HG02852 (cell line): ENCODE measurements at regions not wholly inside any gene's neighbourhood (a gene's known extent, or its start where the extent isn't known, plus 50 kb on each side); places are given as distances from the start of the nearest gene placed in this dataset.
A peak's percentile ranks its signal among the peaks of the same experiment; 100 is the strongest.

Experiments
- ATAC-seq: cut with Tn5 transposase; IDR thresholded peaks from one replicate; pipeline ENCODE4 v1.9.1; 2021; ENCODE audit warnings: mild to moderate bottlenecking, moderate library complexity; ENCODE audit not compliant: unreplicated experiment

DNA sequence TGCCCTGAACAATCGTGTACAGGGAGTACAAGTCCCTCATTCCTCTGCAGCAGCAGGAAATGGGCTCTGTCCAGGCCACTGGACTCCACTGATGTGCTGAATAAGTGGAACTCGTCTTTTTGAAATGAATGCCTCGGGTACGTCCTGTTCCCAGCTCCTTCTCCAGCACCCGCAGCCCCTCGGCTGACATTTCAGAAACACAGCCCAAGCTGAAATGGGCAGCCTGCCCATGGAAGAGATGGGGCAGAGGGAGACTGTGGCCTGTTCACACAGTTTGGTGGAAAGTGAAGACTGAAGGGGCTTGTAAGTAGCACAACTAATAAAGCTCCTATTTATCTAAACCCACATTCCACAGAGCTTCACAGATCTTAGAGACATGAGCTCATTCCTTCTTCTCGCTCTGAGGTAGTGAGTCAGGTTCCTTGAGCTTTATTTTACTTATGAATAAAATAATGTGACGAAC lies 498.6 kb downstream of the TXNL1 start:
- ATAC-seq, result no peak

DNA sequence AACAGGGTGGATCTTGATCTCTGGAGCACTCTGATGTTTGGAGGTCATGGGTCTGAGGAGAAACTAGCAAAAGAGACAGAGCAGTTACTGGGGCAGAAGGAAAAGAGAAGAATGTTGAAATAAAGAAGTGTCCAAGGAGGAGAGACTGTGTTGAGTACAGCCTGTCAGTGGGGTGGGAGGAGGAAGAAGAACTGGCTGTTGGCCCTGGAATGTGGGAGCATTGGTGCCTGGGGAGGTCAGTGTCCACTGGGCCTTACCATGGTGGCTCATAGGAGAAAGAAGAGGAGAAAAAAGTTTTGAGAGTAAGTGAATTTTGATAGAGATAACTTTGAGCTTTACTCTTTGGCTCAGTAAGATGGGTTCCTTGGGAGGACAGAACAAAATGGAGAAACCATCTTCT lies 499.0 kb downstream of the TXNL1 start:
- ATAC-seq, result no peak

DNA sequence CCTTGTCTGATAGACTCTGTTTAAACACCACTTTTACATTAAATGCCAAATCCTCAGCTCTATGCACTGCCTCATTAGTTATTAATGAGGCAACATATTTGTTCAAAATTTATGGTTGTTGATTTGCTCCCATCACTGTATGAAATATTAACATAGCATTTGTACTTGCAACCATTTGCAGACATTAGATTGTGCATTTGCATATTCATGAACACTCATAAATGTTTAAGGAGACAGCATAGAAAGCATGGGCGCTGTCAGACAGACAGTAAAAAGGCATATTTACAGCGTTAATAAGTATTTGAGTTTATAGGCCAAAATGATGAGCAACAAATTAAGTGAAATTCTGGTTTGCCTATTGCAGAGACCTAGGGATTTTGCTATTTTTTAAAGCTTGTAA lies 502.3 kb downstream of the TXNL1 start:
- ATAC-seq, result no peak

DNA sequence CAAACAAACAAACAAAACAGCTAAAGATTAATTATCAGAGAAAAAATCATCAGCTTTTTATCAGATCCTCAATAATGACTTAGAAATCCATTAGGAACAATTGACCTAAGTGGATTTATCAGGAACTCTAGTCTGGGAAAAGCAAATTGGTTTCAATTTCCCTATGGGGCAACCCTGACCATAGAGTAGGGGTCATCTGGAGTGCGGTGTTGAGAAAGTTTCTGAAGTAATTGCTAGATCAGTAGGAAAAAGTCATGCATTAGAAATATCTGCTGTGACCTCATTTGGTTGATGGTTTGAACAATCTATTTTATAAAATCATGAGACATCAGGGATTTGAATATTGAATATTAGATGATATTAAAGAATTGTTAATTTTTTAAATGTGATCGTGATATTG lies 507.9 kb downstream of the TXNL1 start:
- no peak for ATAC-seq

DNA sequence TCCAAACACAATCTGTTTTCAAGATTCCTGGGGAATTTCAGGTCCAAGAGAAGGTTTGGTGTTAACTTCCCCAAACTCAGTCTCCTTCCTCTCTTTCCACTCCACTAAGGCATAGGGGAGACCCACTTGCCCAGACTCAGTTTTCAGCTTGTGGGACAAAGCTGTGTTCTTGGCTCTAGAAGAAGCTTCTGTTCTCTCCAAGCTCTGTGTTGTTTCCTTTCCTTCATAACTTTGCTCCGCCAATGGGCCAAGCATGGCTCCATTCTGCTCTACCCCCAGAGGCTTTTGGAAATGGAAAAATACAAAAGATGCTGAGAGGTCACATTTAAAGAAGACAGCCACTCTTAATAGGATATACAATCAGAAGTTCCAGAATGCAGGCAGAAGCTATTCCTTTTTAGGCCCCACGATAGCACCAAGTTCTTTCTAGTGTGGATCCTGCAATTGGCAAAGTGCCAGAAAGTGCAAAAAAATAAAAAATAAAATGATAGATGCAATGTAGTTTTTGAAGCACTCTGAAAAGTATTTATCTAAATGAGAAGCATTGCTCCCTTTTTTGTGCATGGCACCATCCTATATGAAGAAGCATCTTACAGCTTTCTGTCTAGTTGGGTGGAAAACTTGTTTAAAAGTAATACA lies 510.1 kb downstream of the TXNL1 start:
- ATAC-seq, result no peak

DNA sequence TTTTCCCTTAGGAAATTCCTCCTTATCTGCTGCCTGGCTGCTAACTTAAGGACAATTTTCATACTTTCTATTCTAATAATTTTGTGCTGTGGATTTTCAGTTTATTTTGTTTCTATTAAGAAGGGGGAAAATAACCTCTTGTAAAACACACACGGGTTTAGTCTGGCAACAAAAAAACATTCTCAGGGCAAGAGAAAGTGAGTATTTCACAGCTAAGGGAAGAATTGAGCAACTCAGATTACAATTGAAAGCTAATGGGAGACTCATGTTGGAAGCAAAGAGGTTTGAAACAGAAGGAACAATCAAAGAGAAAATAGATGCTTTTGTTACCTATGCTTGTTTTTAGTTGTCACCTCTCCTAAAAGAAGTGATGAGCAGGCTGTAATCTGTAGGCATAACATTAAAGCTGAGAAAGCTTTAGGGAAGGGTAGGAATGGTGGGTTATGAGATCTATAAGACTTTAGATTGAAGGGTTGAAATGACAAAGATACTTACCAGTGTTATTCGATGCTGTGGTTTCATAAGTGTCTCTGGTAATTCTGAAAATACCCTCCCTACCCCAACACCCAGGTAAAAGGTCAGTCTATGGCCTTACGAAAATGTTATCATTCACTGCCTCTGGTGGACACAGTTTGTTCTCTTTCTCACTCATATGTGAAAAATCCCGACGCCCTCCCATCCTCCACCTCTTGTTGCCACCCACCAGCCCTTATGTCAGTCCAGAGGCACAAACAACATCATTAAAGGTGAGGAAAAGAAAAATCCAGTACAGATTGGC lies 510.9 kb downstream of the TXNL1 start:
- no peak for ATAC-seq

DNA sequence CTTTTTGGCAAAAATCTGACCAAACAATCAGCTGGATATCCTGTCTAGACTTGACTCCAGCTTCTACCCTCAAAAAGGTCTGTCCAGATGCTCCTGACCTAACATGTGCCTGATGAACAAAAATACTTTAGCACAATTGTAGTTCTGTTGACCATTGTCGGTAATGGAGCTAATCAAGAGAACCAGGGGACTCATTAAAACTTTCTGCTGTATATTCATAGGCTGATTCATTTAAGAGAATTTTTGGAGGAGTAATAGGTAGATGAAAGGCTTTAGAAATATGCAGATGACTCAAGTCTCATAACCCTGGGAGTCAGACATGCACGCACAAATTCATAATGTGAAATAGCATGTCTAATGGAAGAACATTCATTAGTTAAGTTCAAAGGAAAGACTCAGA lies 514.2 kb downstream of the TXNL1 start:
- no peak for ATAC-seq

DNA sequence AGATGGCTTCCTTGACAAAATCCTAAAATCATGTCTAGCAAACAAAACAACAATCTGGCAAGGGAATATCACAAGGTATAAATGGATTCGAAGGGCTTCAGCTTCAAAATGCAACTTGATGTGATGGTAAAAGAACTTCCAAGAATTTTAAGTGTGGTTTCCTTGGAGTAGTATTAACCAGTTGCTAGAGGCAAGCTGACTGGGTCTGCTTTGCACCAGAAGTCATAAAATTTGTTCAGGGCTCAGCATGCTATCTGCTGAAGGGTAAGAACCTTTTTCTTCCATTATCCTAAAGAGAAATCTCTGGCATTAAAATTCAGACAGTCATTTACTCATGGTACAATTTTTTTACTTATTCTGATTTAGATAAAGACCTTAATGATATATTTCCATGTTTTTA lies 516.7 kb downstream of the TXNL1 start:
- ATAC-seq, result no peak

DNA sequence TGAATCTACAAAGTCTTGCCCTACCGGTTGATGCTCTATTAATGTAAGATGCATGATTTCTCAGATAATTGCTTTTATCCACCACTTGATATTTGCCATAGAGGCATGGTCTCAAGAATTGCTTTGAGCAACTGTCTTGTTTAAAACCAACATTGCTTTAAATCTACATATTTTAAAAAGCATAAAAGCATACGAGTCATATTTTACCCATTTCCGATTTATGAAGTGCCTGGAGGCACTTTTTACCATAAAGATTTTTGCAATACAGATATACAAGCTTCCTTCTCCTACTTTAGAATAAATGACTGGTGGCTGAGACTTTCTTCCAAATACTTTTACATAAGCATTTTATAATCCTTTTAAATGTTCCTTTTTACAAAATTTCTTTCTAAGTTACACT lies 517.6 kb downstream of the TXNL1 start:
- no peak for ATAC-seq

DNA sequence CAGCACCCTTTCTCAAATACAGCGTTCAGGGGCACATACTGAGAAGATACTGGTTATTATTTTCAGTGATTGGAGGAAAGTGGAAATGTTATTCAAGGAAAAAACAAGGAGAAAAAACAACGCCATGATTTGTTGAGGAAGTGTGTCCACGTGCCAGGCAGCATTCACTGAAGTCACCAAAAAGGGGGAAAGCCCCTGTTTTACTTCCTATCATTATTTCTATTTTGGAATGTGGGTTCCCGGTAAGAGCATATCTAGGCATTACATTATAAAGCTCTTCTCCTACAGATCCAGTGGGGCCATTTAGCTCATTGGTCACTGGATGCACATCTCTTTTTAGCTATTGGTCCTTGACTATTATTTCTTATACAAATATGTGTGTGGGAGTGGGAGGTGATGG lies 518.7 kb downstream of the TXNL1 start:
- no peak for ATAC-seq

DNA sequence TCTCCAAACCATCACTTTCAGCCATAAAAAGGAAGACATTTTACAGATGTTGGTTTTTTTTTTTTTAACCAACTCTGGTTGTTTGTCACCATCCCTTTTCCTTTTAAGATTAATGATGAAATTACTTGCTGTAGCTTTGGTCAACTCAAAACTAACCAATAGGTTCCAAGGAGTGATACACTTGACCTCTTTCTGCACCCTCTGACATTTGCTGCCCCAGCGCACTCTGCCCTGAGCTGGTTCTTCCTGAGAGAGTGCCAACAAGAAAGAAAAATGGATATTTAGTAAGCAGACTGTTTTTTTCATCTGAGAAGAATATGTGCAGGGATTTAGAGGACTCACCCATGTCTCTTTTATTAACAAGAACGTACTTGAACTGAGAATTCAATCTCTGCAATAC lies 520.0 kb downstream of the TXNL1 start:
- no peak for ATAC-seq

DNA sequence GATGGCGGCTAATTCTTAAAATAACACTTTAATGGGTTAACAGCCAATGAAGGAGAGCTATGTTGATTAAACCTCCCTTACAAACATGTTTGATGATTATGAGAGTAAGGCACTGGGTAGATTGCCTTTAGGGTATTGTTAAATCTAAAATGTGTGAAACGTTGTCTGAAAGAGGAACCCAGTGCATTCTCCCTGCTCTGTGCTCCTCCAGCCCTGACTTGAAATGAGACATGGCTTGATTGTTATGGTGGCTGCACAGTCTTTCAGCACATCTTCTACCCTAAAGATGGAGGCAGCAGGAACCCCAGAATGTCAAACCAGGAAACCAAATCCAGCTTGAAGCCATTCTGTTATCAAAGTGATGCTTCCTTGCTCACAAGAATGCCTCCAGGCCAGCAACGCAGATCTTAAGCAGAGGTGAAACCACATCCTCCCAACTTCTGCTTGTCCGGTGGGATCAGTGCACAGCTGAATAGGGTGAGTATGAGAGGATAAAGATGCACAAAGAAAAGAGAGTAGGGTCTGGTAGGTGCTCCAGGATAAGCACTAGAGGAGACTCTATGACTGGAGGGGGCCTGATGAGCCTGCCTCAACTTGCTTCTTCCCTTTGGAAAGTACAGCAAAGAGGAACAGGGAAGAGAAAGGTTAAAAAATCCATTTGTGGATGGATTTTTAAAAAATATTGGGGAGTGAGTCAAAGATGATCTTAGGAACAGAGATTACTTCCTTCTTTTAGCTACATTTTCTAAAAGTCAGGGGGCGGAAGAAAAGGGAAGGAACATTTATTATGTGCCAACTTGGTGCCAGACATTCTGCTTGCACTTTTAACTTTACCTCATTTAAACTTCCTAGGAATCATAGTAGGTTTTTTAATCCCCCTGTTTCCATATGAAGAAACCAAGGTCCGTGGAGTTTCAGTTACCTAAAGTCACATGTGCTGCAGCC lies 523.0 kb downstream of the TXNL1 start:
- ATAC-seq, result no peak

DNA sequence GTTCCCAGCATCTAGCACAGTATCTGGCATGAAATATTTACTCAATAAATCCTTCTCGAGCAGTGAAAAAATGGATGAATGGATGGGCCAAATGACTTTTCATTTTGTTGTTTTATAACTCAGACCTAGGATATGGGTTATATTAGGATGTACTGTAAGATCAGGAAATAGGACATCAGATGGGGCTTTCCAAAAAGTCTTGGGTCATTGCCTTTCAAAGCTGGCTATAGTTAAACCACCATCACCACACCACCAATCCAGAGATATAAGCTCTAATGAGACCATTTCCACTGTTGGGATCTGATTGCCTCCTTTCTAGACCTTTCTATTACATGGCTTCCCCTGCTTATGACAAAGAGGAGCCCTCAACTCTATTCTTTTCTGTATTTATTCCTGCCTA lies 525.0 kb upstream of the TCF4 start:
- ATAC-seq, result no peak

DNA sequence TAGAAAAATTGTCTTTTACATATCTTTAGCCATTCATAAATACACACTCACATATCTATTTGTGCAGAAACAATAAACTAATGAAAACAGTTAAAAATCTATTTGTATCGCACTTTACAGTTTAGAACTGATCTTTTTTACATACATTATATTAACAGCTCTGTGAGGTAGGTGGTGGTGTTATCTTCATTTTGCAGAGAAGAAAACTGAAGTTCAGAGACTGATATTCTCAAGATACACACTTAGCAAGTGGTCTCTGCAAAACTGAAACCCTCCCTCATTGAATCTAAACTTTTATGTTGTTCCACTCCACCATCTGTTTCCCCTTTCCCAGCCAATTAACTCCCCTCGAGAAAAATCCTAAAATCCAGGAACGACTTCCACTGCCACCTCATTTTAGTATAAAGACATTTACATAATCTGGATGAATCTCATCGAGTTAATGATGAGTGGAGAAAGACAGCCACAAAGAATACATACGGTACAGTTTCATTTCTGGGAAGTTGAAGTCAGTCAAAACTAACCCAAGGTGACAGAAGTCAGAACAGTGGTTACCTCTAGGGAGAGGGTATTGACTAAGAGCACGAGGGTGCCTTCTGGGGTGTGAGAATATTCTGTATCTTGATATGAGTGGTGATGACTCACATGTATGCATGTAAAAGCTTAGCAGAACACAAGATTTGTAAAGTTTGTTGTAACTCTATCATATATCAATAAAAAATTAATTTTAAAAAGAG lies 524.2 kb upstream of the TCF4 start:
- ATAC-seq, result peak; percentile 98

DNA sequence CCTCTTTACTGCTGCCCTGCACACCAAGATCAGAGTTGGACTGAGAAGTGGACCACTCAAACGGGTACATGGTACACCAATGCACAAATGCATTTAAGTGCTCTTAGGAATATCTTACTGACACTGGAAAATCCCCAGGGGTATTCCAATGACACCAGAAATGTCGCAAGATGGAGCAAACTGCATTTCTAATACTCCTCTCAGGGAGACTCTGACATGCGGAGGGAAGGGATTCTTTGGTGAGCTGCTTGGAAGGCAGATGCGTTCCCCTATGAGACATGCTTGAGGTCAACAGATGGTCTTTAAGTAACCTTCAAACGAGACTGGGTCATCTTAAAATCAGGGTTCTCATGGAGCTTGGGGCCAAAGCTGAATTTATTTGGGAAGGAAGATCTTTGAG lies 521.8 kb upstream of the TCF4 start:
- ATAC-seq, result no peak

DNA sequence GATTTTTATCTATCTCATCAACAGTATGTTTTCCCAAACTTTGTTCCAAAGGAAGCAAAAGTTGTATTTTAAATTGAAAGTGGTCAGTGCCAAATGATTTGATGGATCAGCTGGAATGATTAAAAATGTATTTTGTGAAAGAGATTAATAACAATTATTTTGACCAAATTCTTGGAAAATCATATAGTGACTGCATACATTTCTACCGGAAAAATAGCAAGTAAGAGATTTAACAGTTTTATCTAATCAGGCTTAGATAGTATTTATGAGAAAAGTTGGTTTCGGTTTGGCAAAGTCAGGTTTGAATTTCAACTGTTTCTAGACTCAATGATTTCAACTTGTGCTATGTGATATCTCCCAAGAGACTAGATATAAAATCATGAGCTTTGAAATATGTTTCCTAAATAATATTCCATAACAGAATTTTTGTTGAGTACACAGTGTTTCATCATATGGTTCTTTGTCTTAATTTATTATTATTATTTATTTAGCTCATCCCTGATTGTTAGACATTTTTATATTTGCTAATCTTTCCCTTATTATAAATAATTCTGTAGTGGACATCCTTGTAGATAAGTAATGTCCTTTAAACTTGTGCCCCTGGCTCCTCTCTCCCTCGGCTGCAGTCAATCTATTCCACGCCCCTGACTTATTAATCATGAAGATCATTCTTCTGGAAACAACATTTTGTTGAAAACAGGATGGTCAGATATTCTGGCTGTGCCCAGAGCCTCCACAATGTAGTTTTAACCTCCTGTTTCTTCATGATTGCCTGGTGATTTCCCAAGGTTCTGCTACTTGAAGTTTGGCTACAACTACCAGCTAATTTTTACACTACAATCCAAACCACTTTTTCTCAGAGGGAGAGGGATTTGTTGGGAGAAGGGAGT lies 520.7 kb upstream of the TCF4 start:
- ATAC-seq, result no peak

DNA sequence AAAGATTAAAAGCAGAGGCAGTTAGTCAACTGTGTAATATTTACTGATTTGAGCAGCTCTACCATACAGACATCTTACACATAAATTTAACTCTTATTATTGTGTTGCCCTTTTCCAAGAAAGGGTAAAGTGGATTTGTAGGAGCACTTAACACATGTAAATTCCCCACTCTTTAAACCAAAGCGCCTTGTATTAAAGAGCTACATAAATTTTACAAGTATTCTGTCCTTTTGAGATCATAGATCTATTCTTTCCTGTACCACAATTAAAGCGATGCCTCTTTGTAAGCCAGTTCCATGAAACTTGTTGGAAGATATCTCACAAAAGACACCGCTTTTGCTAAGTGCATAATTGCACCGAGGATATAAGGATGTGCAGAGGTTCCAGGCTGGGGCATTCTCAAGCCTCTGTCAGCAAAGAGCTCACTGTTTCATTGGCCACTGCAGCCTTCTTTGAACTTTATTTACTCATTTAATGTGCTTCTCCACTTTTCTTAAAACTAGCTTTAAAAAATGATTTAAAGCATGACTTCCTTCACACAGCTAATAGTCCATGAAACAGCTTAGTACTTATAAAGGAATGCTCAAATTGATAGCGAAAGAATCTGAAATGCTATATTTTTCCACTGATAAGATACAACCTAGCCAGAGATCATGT lies 520.0 kb upstream of the TCF4 start:
- ATAC-seq, result no peak

DNA sequence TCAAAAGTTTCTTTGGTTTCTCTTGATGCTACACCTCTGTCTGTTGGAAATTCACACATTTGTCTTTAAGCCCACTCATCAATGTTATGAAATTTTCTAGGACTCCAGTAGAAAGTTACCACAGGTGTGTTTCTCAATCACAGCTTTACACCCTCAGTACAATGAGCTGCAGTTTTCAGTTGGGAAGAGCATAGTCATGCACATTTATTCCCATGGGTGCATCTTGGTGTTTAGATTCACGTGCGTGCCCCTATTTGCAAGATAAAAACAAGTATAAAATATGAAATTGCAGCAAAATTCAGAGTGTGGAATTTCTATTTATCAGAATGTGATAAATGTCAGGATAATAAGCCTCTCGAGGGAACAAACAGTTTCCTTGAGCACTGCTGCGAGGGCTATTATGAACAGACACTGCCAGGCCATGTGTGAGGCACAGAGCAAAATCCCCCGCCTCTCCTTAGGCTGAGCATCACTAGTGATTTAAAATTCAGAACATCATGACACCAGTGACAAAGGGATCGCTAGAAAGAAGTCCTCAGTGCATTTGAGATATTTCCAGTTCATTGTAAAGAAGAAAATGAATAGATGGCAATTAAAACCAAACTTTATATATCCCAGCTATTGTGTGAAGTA lies 512.2 kb upstream of the TCF4 start:
- ATAC-seq, result no peak

DNA sequence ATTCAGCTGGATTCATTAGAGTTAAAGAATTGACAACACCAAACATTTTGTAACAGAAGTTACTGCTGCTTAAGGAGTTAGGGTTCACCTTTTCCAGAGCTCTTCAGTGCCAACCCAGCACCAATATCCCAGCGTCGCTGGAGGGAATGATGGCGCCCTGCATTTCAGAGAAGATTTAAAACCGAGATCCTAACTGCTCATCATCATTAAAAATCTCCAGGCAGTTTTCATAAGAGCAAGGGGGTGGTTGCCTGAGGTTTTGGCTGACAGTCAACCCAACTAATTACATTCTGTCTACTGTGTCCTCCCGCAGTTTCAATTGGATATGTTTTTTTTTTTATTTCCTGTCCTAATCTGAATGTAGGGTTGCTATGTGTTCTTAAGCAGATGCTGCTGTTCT lies 509.6 kb upstream of the TCF4 start:
- no peak for ATAC-seq
